NCI-H128 (cell line): ENCODE measurements at regions not wholly inside any gene's neighbourhood (a gene's known extent, or its start where the extent isn't known, plus 50 kb on each side); places are given as distances from the start of the nearest gene placed in this dataset.

Experiments
- DNase-seq: peaks from one replicate; lab custom pipeline; 2025; ENCODE audit not compliant: unreplicated experiment; lab: John Stamatoyannopoulos, UW

- no peak for DNase-seq
These were observed 59.6 kb upstream of the AFDN start for GRCh38 chr6:167766986-167767714.

- DNase-seq = no peak
These were observed 59.0 kb upstream of the AFDN start for GRCh38 chr6:167767715-167768107.

GRCh38 chr6:167768471-167769215 lies 58.1 kb upstream of the AFDN start:
- no peak for DNase-seq

- no peak for DNase-seq
These were observed 57.1 kb upstream of the AFDN start for GRCh38 chr6:167769408-167770190.

- no peak for DNase-seq
These were observed 56.3 kb upstream of the AFDN start for GRCh38 chr6:167770291-167770955.

- DNase-seq = no peak
These were observed 51.8 kb upstream of the AFDN start for GRCh38 chr6:167774881-167775280.

GRCh38 chr6:167776906-167777627 lies 49.6 kb upstream of the AFDN start:
- no peak for DNase-seq
